Progenitor cell of endocrine pancreas (in vitro differentiated cells): ENCODE measurements at regions not wholly inside any gene's neighbourhood (a gene's known extent, or its start where the extent isn't known, plus 50 kb on each side); places are given as distances from the start of the nearest gene placed in this dataset.

Source experiments
- DNase-seq: peaks from one replicate; pipeline ENCODE4 v3.0.0; 2021; ENCODE audit warnings: low spot score; ENCODE audit not compliant: unreplicated experiment
- H3K27ac Mint-ChIP-seq: 2 replicates; pipeline ENCODE4 v1.8.0; 2021; ENCODE audit warnings: mild to moderate bottlenecking, moderate library complexity, mixed read lengths
- H3K27me3 Mint-ChIP-seq: 2 replicates; pipeline ENCODE4 v1.8.0; 2021; ENCODE audit warnings: mixed read lengths
- H3K36me3 Mint-ChIP-seq: 2 replicates; pipeline ENCODE4 v1.8.0; 2022; ENCODE audit warnings: mixed read lengths; ENCODE audit not compliant: insufficient read depth
- H3K4me1 Mint-ChIP-seq: 2 replicates; pipeline ENCODE4 v1.8.0; 2021; ENCODE audit warnings: low read depth, mixed read lengths
- H3K4me3 Mint-ChIP-seq: 2 replicates; pipeline ENCODE4 v1.8.0; 2021; ENCODE audit warnings: low read depth, mild to moderate bottlenecking, moderate library complexity, mixed read lengths
- H3K9me3 Mint-ChIP-seq: 2 replicates; pipeline ENCODE4 v1.8.0; 2021; ENCODE audit warnings: low read depth, mixed read lengths
- CTCF ChIP-seq: fragments of 200-600 bp; sonication (generic); IDR thresholded peaks from one replicate; pipeline ENCODE4 v1.5.0; 2021; ENCODE audit warnings: antibody characterized with exemption, mild to moderate bottlenecking; ENCODE audit not compliant: unreplicated experiment

- Mint-ChIP-seq H3K27ac (no peak overlapping the region), H3K9me3 (peaks cover 14% of the 10 kb centered on the region), H3K4me1 (peaks cover 5% of the 10 kb centered on the region), H3K36me3 (no peaks in the 10 kb centered on the region), H3K27me3 (no peaks in the 10 kb centered on the region), H3K4me3 (no peak overlapping the region)
- DNase-seq: no peak
- no peak for TF ChIP-seq CTCF
Measured at GRCh38 chr4:137029026-137029425, 503.3 kb downstream of the PCDH18 start.

- Mint-ChIP-seq H3K9me3 (peaks cover 4% of the 10 kb centered on the region), H3K36me3 (no peaks in the 10 kb centered on the region), H3K4me3 (no peak overlapping the region), H3K27me3 (no peaks in the 10 kb centered on the region), H3K27ac (no peak overlapping the region), H3K4me1 (peaks cover 5% of the 10 kb centered on the region)
- TF ChIP-seq CTCF: no peak
- no peak for DNase-seq
Measured at GRCh38 chr4:137025484-137026059, 506.7 kb downstream of the PCDH18 start.

GRCh38 chr4:137015426-137016409 is 516.6 kb downstream of the PCDH18 start:
- Mint-ChIP-seq H3K27ac (no peak overlapping the region), H3K36me3 (no peaks in the 10 kb centered on the region), H3K4me3 (no peak overlapping the region), H3K9me3 (no peaks in the 10 kb centered on the region), H3K27me3 (no peaks in the 10 kb centered on the region), H3K4me1 (peaks cover 1% of the 10 kb centered on the region)
- DNase-seq: no peak
- no peak for TF ChIP-seq CTCF

DNA sequence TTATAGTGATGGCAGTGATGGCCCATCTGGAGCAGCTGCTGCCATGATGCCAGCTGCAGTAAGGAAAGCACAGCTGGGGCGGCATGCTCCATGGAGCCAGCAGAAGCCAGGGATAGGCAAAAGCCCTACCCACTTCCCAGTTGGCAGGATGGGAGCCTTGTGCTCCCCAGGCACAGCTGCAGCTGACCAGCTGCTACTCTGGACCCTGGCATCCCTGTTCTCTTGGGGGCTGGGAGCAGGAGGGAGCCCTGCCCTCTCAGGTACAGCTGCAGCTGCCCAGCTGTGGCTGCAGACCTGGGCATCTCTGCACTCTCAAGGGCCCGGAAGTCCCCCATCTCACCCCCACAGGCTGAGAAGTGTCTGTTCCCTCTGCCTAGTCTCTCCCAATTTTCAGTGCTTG is 531.9 kb downstream of the PCDH18 start:
- Mint-ChIP-seq H3K27me3 (no peaks in the 10 kb centered on the region), H3K36me3 (no peaks in the 10 kb centered on the region), H3K27ac (no peak overlapping the region), H3K9me3 (peaks cover 18% of the 10 kb centered on the region), H3K4me3 (no peak overlapping the region), H3K4me1 (no peaks in the 10 kb centered on the region)
- no peak for TF ChIP-seq CTCF
- no peak for DNase-seq

DNA sequence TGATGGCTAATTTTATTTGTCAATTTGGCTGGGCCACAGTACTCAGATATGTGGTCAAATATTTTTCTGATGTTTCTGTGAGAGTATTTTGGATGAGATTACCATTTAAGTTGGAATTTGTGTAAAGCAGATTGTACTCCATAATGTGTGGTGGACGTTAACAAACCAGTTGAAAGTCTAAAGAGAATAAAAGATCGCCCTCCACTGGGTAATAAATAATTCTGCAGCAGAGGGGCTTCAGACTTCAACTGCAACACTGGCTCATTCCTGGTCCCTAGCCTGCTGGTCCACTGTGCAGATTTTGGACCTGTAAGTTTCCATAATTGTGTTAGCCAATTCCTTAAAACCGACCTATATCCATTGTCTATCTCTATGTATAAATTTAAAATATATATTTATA is 540.3 kb downstream of the PCDH18 start:
- DNase-seq: no peak
- Mint-ChIP-seq H3K27me3 (no peaks in the 10 kb centered on the region), H3K4me1 (no peaks in the 10 kb centered on the region)

More for the DNA sequence above, 540.3 kb downstream of the PCDH18 start:
- no peak overlapping the region for H3K27ac Mint-ChIP-seq
- H3K4me3 Mint-ChIP-seq: no peak overlapping the region
- no peak for TF ChIP-seq CTCF
- peaks cover 7% of the 10 kb centered on the region for H3K9me3 Mint-ChIP-seq
- no peaks in the 10 kb centered on the region for H3K36me3 Mint-ChIP-seq
